D721Med (cell line): ENCODE measurements at regions not wholly inside any gene's neighbourhood (a gene's known extent, or its start where the extent isn't known, plus 50 kb on each side); places are given as distances from the start of the nearest gene placed in this dataset.

Source experiments
- DNase-seq: peaks from one replicate; pipeline ENCODE4 v3.0.0; 2011; ENCODE audit warnings: low spot score; ENCODE audit not compliant: insufficient read length
- FAIRE-seq: peaks from 2 replicates; lab custom pipeline; 2011; peaks lifted over from hg19 to GRCh38; lab: Jason Lieb, UNC
- CTCF ChIP-seq: IDR thresholded peaks from 2 replicates; pipeline ENCODE4 v1.5.1; 2012; ENCODE audit warnings: mild to moderate bottlenecking, control low read depth; ENCODE audit not compliant: insufficient read depth; ENCODE audit errors: missing control alignments

- no peak for FAIRE-seq
- no peak for TF ChIP-seq CTCF
- no peak for DNase-seq
These were observed 296.9 kb downstream of the TMEM114 start for GRCh38 chr16:8293413-8293812.

GRCh38 chr16:8292271-8292670, 298.0 kb downstream of the TMEM114 start:
- DNase-seq (no peak), FAIRE-seq (no peak)
- TF ChIP-seq CTCF: no peak

GRCh38 chr16:8286348-8286747, 304.0 kb downstream of the TMEM114 start:
- no peak for TF ChIP-seq CTCF
- FAIRE-seq: no peak
- no peak for DNase-seq

- no peak for DNase-seq
- no peak for TF ChIP-seq CTCF
- no peak for FAIRE-seq
These were observed 307.1 kb downstream of the TMEM114 start for GRCh38 chr16:8283195-8283594.

- DNase-seq (no peak), FAIRE-seq (no peak)
- TF ChIP-seq CTCF: no peak
These were observed 312.2 kb downstream of the TMEM114 start for GRCh38 chr16:8278031-8278580.

- FAIRE-seq (no peak), DNase-seq (no peak)
- no peak for TF ChIP-seq CTCF
These were observed 319.0 kb downstream of the TMEM114 start for GRCh38 chr16:8271344-8271743.

GRCh38 chr16:8262299-8262698, 328.0 kb downstream of the TMEM114 start:
- DNase-seq: no peak
- no peak for TF ChIP-seq CTCF
- no peak for FAIRE-seq
